Common myeloid progenitor, CD34-positive (primary cell): ENCODE measurements at regions not wholly inside any gene's neighbourhood (a gene's known extent, or its start where the extent isn't known, plus 50 kb on each side); places are given as distances from the start of the nearest gene placed in this dataset.

Experiments used
- CTCF ChIA-PET: fragments of 350-600 bp; sonication (Branson Sonifier 250); formaldehyde crosslinking; loops from one replicate; lab custom pipeline; 2021; ENCODE audit warnings: antibody characterized with exemption; lab: Charles Lee
- POLR2A ChIA-PET: fragments of 350-600 bp; sonication (Branson Sonifier 250); formaldehyde crosslinking; loops from one replicate; lab custom pipeline; 2021; ENCODE audit warnings: antibody characterized with exemption; lab: Charles Lee
- DNase-seq, 3 donors: peaks; one replicate each; pipeline versions ENCODE4 v3.0.0 to v3.0.0-alpha.2; 2013
- H3K27ac ChIP-seq, 2 experiments: 1 replicate in 1 of 2; 2 replicates in 1 of 2; pipeline ENCODE4 v1.7.0; 2013; ENCODE audit warnings: inconsistent platforms in 2 of 2, low read length in 2 of 2, mild to moderate bottlenecking in 2 of 2, low read depth in 1 of 2, moderate library complexity in 1 of 2; ENCODE audit not compliant: severe bottlenecking in 2 of 2, insufficient read depth in 1 of 2, poor library complexity in 1 of 2
- H3K27me3 ChIP-seq, 5 experiments: replicated peaks in 2 of 5; 1 replicate in 3 of 5; 2 replicates in 2 of 5; pipeline versions ENCODE4 v1.6.1 to v1.7.0; 2013; ENCODE audit warnings: low read length in 4 of 5, mild to moderate bottlenecking in 2 of 5, moderate library complexity in 2 of 5, inconsistent platforms in 1 of 5; ENCODE audit not compliant: insufficient read depth in 5 of 5, control insufficient read depth in 4 of 5
- H3K36me3 ChIP-seq, 4 experiments: 1 replicate in 2 of 4; 2 replicates in 2 of 4; pipeline versions ENCODE4 v1.6.1 to v1.7.0; 2013; ENCODE audit warnings: low read length in 3 of 4, control low read depth in 1 of 4, mild to moderate bottlenecking in 1 of 4; ENCODE audit not compliant: control insufficient read depth in 4 of 4, insufficient read depth in 4 of 4
- H3K4me1 ChIP-seq, 4 experiments: 1 replicate in 3 of 4; 2 replicates in 1 of 4; pipeline versions ENCODE4 v1.6.1 to v1.7.1; 2013; ENCODE audit warnings: low read length in 3 of 4, mild to moderate bottlenecking in 3 of 4, control low read depth in 1 of 4, inconsistent platforms in 1 of 4, moderate library complexity in 1 of 4; ENCODE audit not compliant: control insufficient read depth in 4 of 4, insufficient read depth in 4 of 4; ENCODE audit errors: control extremely low read depth in 1 of 4
- H3K4me3 ChIP-seq, 7 experiments: 1 replicate in 4 of 7; 2 replicates in 3 of 7; pipeline versions ENCODE4 v1.5.1 to v1.7.0; 2013; ENCODE audit warnings: mild to moderate bottlenecking in 7 of 7, low read length in 6 of 7, moderate library complexity in 6 of 7, inconsistent platforms in 2 of 7, low read depth in 2 of 7, control low read depth in 1 of 7; ENCODE audit not compliant: insufficient read depth in 4 of 7, control insufficient read depth in 1 of 7; ENCODE audit errors: extremely low read depth in 1 of 7
- H3K9me3 ChIP-seq, 5 experiments: 1 replicate in 4 of 5; 2 replicates in 1 of 5; pipeline versions ENCODE4 v1.6.1 to v1.7.1; 2013; ENCODE audit warnings: low read length in 4 of 5, mild to moderate bottlenecking in 2 of 5, inconsistent platforms in 1 of 5, low read depth in 1 of 5, moderate library complexity in 1 of 5; ENCODE audit not compliant: control insufficient read depth in 4 of 5, insufficient read depth in 2 of 5; ENCODE audit errors: control extremely low read depth in 1 of 5
- WGBS: methylation state at CpG from one replicate; pipeline ENCODE4 v1.1.5; 2013; ENCODE audit not compliant: insufficient coverage; 5-methylcytosine and 5-hydroxymethylcytosine counted together

GRCh38 chr14:101404426-101405170, 156.7 kb upstream of the DIO3 start:
- no peak overlapping the region for H3K27ac ChIP-seq
- ChIA-PET CTCF (no interaction called here), POLR2A (no interaction called here)
- no peaks in the 10 kb centered on the region for H3K9me3 ChIP-seq
- H3K4me3 ChIP-seq: no peak overlapping the region
- H3K27me3 ChIP-seq: peaks cover 0 to 18% (median 0%) of the 10 kb centered on the region in 5 experiments
- 80% methylated on average over 10 of the region's 11 CpGs for WGBS
- no peaks in the 10 kb centered on the region for H3K36me3 ChIP-seq
- H3K4me1 ChIP-seq: peaks cover 0 to 16% (median 12%) of the 10 kb centered on the region in 4 experiments
- DNase-seq: no peak

- no peak for DNase-seq
- ChIA-PET POLR2A (no interaction called here), CTCF (no interaction called here)
These were observed 156.0 kb upstream of the DIO3 start for GRCh38 chr14:101405171-101405883.

GRCh38 chr14:101406921-101407320, 154.4 kb upstream of the DIO3 start:
- DNase-seq: no peak
- H3K4me3 ChIP-seq: no peak overlapping the region
- H3K4me1 ChIP-seq: peaks cover 0 to 2% (median 0%) of the 10 kb centered on the region in 4 experiments
- ChIA-PET CTCF (no interaction called here), POLR2A (no interaction called here)
- no peaks in the 10 kb centered on the region for H3K36me3 ChIP-seq
- H3K27me3 ChIP-seq: peaks cover 0 to 10% (median 0%) of the 10 kb centered on the region in 5 experiments
- no peaks in the 10 kb centered on the region for H3K9me3 ChIP-seq
- no peak overlapping the region for H3K27ac ChIP-seq
- WGBS: 100% methylated on average over 7 of the region's 7 CpGs

More at GRCh38 chr14:101405171-101405883, 156.0 kb upstream of the DIO3 start:
- H3K27ac ChIP-seq: no peak overlapping the region
- H3K4me3 ChIP-seq: no peak overlapping the region
- peaks cover 0 to 14% (median 0%) of the 10 kb centered on the region in 5 experiments for H3K27me3 ChIP-seq
- peaks cover 0 to 17% (median 11%) of the 10 kb centered on the region in 4 experiments for H3K4me1 ChIP-seq
- H3K9me3 ChIP-seq: no peaks in the 10 kb centered on the region
- no peaks in the 10 kb centered on the region for H3K36me3 ChIP-seq
- 90% methylated on average over 5 of the region's 12 CpGs for WGBS

- peaks cover 0 to 2% (median 0%) of the 10 kb centered on the region in 4 experiments for H3K4me1 ChIP-seq
- 97% methylated on average over 8 of the region's 8 CpGs for WGBS
- H3K36me3 ChIP-seq: no peaks in the 10 kb centered on the region
- no peaks in the 10 kb centered on the region for H3K9me3 ChIP-seq
- no peak overlapping the region for H3K4me3 ChIP-seq
- CTCF ChIA-PET: no interaction called here
- H3K27ac ChIP-seq: no peak overlapping the region
- POLR2A ChIA-PET: no interaction called here
- DNase-seq: no peak
- H3K27me3 ChIP-seq: peaks cover 0 to 9% (median 0%) of the 10 kb centered on the region in 5 experiments
These were observed 154.0 kb upstream of the DIO3 start for GRCh38 chr14:101407328-101407727.

- Histone ChIP-seq H3K36me3 (no peaks in the 10 kb centered on the region), H3K9me3 (no peaks in the 10 kb centered on the region), H3K4me1 (peaks cover 0 to 2% (median 0%) of the 10 kb centered on the region in 4 experiments), H3K27ac (no peak overlapping the region), H3K27me3 (peaks cover 0 to 3% (median 0%) of the 10 kb centered on the region in 5 experiments), H3K4me3 (no peak overlapping the region)
- no peak for DNase-seq
- WGBS: 97% methylated on average over 20 of the region's 20 CpGs
- POLR2A ChIA-PET: no interaction called here
- CTCF ChIA-PET: no interaction called here
These were observed 153.0 kb upstream of the DIO3 start for GRCh38 chr14:101408077-101408831.

GRCh38 chr14:101409006-101409543, 152.2 kb upstream of the DIO3 start:
- no peaks in the 10 kb centered on the region for H3K9me3 ChIP-seq
- no peak overlapping the region for H3K4me3 ChIP-seq
- peaks cover 0 to 3% (median 0%) of the 10 kb centered on the region in 5 experiments for H3K27me3 ChIP-seq
- WGBS: 98% methylated on average over 19 of the region's 19 CpGs
- ChIA-PET POLR2A (no interaction called here), CTCF (no interaction called here)
- no peaks in the 10 kb centered on the region for H3K36me3 ChIP-seq
- no peak for DNase-seq
- no peak overlapping the region for H3K27ac ChIP-seq
- peaks cover 0 to 2% (median 0%) of the 10 kb centered on the region in 4 experiments for H3K4me1 ChIP-seq
